ENCODE measurements at regions not wholly inside any gene's neighbourhood (a gene's known extent, or its start where the extent isn't known, plus 50 kb on each side); places are given as distances from the start of the nearest gene placed in this dataset.
"Not testable (repeated sequence)": the region's sequence is repeated elsewhere in the genome, so short reads cannot be mapped to it uniquely, and the experiment has no call there.

- H3K27ac ChIP-seq = no peak overlapping the region
- DNase-seq (ENCODE audit: low spot score) = no peak
These were observed 478.8 kb downstream of the ADCYAP1 start for GRCh38 chr18:1383465-1383864.

GRCh38 chr18:1388468-1388867 is 483.8 kb downstream of the ADCYAP1 start:
- H3K4me1 ChIP-seq; H3K4me3 ChIP-seq; H3K36me3 ChIP-seq; DNase-seq (ENCODE audit: low spot score); H3K27ac ChIP-seq; H3K27me3 ChIP-seq: not testable (repeated sequence)
- H3K9me3 ChIP-seq = peaks cover 0 to 12% of the 10 kb centered on the region in 2 donors

More at GRCh38 chr18:1383465-1383864, 478.8 kb downstream of the ADCYAP1 start:
- Histone ChIP-seq H3K27me3 (no peaks in the 10 kb centered on the region), H3K4me3 (no peak overlapping the region), H3K9me3 (peaks cover 0 to 12% of the 10 kb centered on the region in 2 donors), H3K4me1 (no peaks in the 10 kb centered on the region), H3K36me3 (no peaks in the 10 kb centered on the region)
- no peak for TF ChIP-seq CTCF (IDR thresholded peaks at IDR 0.05)

- Histone ChIP-seq H3K36me3 (no peaks in the 10 kb centered on the region), H3K27me3 (no peaks in the 10 kb centered on the region), H3K27ac (no peak overlapping the region), H3K9me3 (no peaks in the 10 kb centered on the region), H3K4me1 (no peaks in the 10 kb centered on the region), H3K4me3 (no peak overlapping the region)
- TF ChIP-seq CTCF (IDR thresholded peaks at IDR 0.05) = no peak
- no peak for DNase-seq (ENCODE audit: low spot score)
These were observed 487.4 kb downstream of the ADCYAP1 start for GRCh38 chr18:1392046-1392445.

- Histone ChIP-seq H3K27ac (no peak overlapping the region), H3K9me3 (no peaks in the 10 kb centered on the region), H3K36me3 (no peaks in the 10 kb centered on the region), H3K27me3 (no peaks in the 10 kb centered on the region), H3K4me3 (no peak overlapping the region), H3K4me1 (no peaks in the 10 kb centered on the region)
- no peak for TF ChIP-seq CTCF (IDR thresholded peaks at IDR 0.05)
- DNase-seq (ENCODE audit: low spot score) = no peak
These were observed 488.4 kb downstream of the ADCYAP1 start for GRCh38 chr18:1392865-1393734.

- Histone ChIP-seq H3K4me3 (no peak overlapping the region), H3K4me1 (no peaks in the 10 kb centered on the region), H3K9me3 (no peaks in the 10 kb centered on the region), H3K36me3 (no peaks in the 10 kb centered on the region), H3K27me3 (no peaks in the 10 kb centered on the region), H3K27ac (no peak overlapping the region)
- DNase-seq (ENCODE audit: low spot score) = no peak
- TF ChIP-seq CTCF (IDR thresholded peaks at IDR 0.05) = no peak
These were observed 489.3 kb downstream of the ADCYAP1 start for GRCh38 chr18:1393929-1394328.

- H3K4me3 ChIP-seq = no peak overlapping the region
- H3K27ac ChIP-seq = no peak overlapping the region
- no peaks in the 10 kb centered on the region for H3K36me3 ChIP-seq
- TF ChIP-seq CTCF (IDR thresholded peaks at IDR 0.05) = no peak
- DNase-seq (ENCODE audit: low spot score) = no peak
- no peaks in the 10 kb centered on the region for H3K4me1 ChIP-seq
- H3K27me3 ChIP-seq = no peaks in the 10 kb centered on the region
- H3K9me3 ChIP-seq = no peaks in the 10 kb centered on the region
These were observed 489.8 kb downstream of the ADCYAP1 start for GRCh38 chr18:1394426-1394825.
